ENCODE measurements at regions not wholly inside any gene's neighbourhood (a gene's known extent, or its start where the extent isn't known, plus 50 kb on each side); places are given as distances from the start of the nearest gene placed in this dataset.

DNA sequence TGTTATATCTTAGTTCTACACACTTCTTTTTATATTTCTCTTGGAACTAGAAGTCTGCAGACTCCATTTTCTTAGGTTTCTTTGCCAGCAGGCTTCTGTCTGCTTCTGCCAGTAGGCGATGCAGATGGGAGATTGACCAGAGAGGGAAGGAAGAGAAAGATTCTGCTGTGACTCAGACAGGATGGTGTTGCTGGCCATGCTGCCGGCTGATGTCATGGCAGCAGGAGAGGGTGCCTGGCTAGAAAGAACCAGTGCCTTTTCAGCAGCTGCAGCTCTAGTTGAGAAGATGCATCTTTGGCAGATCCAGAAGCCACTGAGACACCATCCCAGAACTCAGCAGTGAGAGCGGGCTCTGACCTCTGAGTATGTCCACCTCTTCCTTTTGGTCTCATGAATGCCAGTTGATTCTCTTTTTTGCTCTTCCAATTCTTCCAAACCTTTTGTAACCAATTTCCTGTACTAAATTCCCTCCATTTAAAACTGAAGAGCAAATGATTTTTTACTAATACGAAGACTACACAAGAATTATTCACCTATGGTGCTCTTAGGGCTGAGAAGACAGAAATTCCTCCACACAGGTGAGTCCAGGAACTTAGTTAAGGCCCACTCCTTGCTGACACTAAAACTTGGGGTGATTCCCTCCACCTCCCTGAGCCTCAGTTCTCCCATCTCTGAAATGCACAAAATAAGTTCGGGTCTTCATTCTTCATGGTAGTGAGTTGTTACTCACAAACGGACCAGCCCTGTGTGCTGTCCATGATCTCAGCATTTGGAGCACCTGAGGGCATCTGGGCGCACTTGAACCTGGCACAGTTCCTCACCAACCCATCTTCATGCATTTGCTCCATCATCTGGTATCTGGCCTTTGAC, 200.7 kb downstream of the MYCN start:
- no peak overlapping the region for H3K9ac ChIP-seq (ENCODE audit: low read depth, low read length, poor library complexity, severe bottlenecking)
- no peaks in the 10 kb centered on the region for H3K79me2 ChIP-seq (ENCODE audit: insufficient read depth, low read length)
- no peak for TF ChIP-seq EZH2phosphoT487 (IDR thresholded peaks at IDR 0.05; ENCODE audit: borderline replicate concordance)
- TF ChIP-seq, protein P1, sequence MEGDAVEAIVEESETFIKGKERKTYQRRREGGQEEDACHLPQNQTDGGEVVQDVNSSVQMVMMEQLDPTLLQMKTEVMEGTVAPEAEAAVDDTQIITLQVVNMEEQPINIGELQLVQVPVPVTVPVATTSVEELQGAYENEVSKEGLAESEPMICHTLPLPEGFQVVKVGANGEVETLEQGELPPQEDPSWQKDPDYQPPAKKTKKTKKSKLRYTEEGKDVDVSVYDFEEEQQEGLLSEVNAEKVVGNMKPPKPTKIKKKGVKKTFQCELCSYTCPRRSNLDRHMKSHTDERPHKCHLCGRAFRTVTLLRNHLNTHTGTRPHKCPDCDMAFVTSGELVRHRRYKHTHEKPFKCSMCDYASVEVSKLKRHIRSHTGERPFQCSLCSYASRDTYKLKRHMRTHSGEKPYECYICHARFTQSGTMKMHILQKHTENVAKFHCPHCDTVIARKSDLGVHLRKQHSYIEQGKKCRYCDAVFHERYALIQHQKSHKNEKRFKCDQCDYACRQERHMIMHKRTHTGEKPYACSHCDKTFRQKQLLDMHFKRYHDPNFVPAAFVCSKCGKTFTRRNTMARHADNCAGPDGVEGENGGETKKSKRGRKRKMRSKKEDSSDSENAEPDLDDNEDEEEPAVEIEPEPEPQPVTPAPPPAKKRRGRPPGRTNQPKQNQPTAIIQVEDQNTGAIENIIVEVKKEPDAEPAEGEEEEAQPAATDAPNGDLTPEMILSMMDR (conservative IDR thresholded peaks at IDR 0.05; ENCODE audit: low read length): no peak
- no peak overlapping the region for H2AFZ ChIP-seq (ENCODE audit: low read length)
- no peak overlapping the region for H3K4me2 ChIP-seq (ENCODE audit: low read depth, low read length, poor library complexity, severe bottlenecking)
- H3K36me3 ChIP-seq (ENCODE audit: insufficient read depth, low read length): no peaks in the 10 kb centered on the region
- no peaks in the 10 kb centered on the region for H3K4me1 ChIP-seq (ENCODE audit: insufficient read depth, low read length, poor library complexity, severe bottlenecking)
- no peaks in the 10 kb centered on the region for H3K9me3 ChIP-seq (ENCODE audit: insufficient read depth, low read depth, low read length)
- no peaks in the 10 kb centered on the region for H4K20me1 ChIP-seq (ENCODE audit: insufficient read depth, low read length, poor library complexity, severe bottlenecking)
- H3K4me3 ChIP-seq (ENCODE audit: low read length, poor library complexity, severe bottlenecking): no peak overlapping the region
- no peaks in the 10 kb centered on the region for H3F3A ChIP-seq (ENCODE audit: low read depth)
- H3K9me2 ChIP-seq (replicated peaks; ENCODE audit: low read depth, low read length): no peaks in the 10 kb centered on the region
- H3K27me3 ChIP-seq (ENCODE audit: insufficient read depth, low read length, poor library complexity, severe bottlenecking): no peaks in the 10 kb centered on the region

DNA sequence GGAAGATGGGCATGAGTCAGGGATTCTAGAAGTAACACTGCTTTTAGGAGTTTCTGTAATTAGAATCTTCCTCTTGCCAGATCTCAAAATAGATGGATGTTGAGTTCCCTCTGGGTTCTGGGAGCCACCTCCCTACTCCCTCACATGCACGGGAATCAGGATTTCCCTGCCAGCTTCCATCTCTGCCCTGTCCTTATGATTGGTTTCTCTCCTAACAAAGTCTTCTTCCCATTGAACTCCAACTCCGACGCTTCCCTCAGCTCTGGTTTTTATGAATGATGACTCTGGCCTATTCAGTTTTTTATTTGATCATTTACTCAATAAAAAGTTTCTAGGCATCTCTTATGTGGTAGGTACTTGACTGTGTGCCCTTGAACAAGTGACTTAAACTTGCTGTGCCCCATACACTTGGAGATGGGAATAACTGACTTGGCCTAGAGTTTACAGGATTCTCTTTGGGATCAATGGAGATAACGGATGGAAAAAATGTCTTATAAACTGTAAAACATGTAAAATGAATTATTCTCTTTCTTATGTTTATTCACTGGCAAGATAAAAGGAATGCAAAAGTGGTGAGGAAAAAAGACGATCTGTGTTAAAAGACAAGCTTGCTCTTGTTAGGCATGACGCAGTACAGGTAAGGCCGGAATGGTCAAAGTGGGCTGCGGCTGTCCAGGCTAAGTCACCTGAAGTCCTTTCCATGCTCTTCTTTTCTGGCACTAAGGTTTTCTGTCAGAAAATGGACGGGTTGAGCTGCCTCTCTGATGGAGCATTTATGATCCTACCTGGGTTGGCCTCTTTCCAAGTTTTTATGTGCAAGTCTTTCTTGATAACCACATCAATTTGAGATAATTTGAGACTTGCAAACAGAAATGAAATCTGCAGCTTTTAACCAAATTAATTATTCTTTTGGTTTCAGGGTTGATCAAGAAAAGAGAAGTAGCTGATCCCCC, 199.6 kb downstream of the MYCN start:
- no peak for TF ChIP-seq EZH2phosphoT487 (IDR thresholded peaks at IDR 0.05; ENCODE audit: borderline replicate concordance)
- TF ChIP-seq, protein P1 (conservative IDR thresholded peaks at IDR 0.05; ENCODE audit: low read length): no peak
- no peaks in the 10 kb centered on the region for H3K9me2 ChIP-seq (replicated peaks; ENCODE audit: low read depth, low read length)

GRCh38 chr2:16138811-16139662, 198.7 kb downstream of the MYCN start:
- no peaks in the 10 kb centered on the region for H3K4me1 ChIP-seq (ENCODE audit: insufficient read depth, low read length, poor library complexity, severe bottlenecking)
- no peaks in the 10 kb centered on the region for H3K9me3 ChIP-seq (ENCODE audit: insufficient read depth, low read depth, low read length)
- H3K27me3 ChIP-seq (ENCODE audit: insufficient read depth, low read length, poor library complexity, severe bottlenecking): no peaks in the 10 kb centered on the region
- H3K9ac ChIP-seq (ENCODE audit: low read depth, low read length, poor library complexity, severe bottlenecking): no peak overlapping the region
- H3K4me2 ChIP-seq (ENCODE audit: low read depth, low read length, poor library complexity, severe bottlenecking): no peak overlapping the region
- TF ChIP-seq EZH2phosphoT487 (IDR thresholded peaks at IDR 0.05; ENCODE audit: borderline replicate concordance): no peak
- TF ChIP-seq, protein P1 (conservative IDR thresholded peaks at IDR 0.05; ENCODE audit: low read length): no peak
- H3F3A ChIP-seq (ENCODE audit: low read depth): no peaks in the 10 kb centered on the region
- H3K9me2 ChIP-seq (replicated peaks; ENCODE audit: low read depth, low read length): no peaks in the 10 kb centered on the region
- no peak overlapping the region for H3K4me3 ChIP-seq (ENCODE audit: low read length, poor library complexity, severe bottlenecking)
- H3K79me2 ChIP-seq (ENCODE audit: insufficient read depth, low read length): no peaks in the 10 kb centered on the region
- no peak overlapping the region for H2AFZ ChIP-seq (ENCODE audit: low read length)
- H3K36me3 ChIP-seq (ENCODE audit: insufficient read depth, low read length): no peaks in the 10 kb centered on the region
- H4K20me1 ChIP-seq (ENCODE audit: insufficient read depth, low read length, poor library complexity, severe bottlenecking): no peaks in the 10 kb centered on the region

More for the DNA sequence above, 199.6 kb downstream of the MYCN start:
- Histone ChIP-seq H3F3A (ENCODE audit: low read depth) (no peaks in the 10 kb centered on the region), H3K4me2 (ENCODE audit: low read depth, low read length, poor library complexity, severe bottlenecking) (no peak overlapping the region), H3K79me2 (ENCODE audit: insufficient read depth, low read length) (no peaks in the 10 kb centered on the region), H3K4me3 (ENCODE audit: low read length, poor library complexity, severe bottlenecking) (no peak overlapping the region), H3K36me3 (ENCODE audit: insufficient read depth, low read length) (no peaks in the 10 kb centered on the region), H2AFZ (ENCODE audit: low read length) (no peak overlapping the region), H3K9me3 (ENCODE audit: insufficient read depth, low read depth, low read length) (no peaks in the 10 kb centered on the region), H3K27me3 (ENCODE audit: insufficient read depth, low read length, poor library complexity, severe bottlenecking) (no peaks in the 10 kb centered on the region), H3K4me1 (ENCODE audit: insufficient read depth, low read length, poor library complexity, severe bottlenecking) (no peaks in the 10 kb centered on the region), H3K9ac (ENCODE audit: low read depth, low read length, poor library complexity, severe bottlenecking) (no peak overlapping the region), H4K20me1 (ENCODE audit: insufficient read depth, low read length, poor library complexity, severe bottlenecking) (no peaks in the 10 kb centered on the region)
